ENCODE measurements at regions not wholly inside any gene's neighbourhood (a gene's known extent, or its start where the extent isn't known, plus 50 kb on each side); places are given as distances from the start of the nearest gene placed in this dataset.

DNA sequence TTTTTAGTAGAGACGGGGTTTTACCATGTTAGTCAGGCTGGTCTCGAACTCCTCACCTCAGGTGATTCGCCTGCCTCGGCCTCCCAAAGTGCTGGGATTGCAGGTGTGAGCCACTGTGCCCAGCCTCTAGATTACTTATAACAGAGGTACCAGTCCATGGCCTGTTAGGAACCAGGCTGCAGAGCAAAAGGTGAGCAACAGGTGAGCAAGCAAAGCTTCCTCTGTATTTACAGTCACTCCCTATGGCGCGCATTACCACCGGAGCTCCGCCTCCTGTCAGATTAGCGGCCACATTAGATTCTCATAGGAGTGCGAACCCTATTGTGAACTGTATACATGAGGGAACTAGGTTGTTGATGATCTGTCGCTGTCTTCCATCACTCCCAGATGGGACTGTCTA, 178.0 kb upstream of the SALL4 start:
- Histone ChIP-seq H3K27me3 (ENCODE audit: insufficient read depth, low read length) (no peaks in the 10 kb centered on the region), H3F3A (ENCODE audit: insufficient read depth, low read length) (no peaks in the 10 kb centered on the region), H3K79me2 (ENCODE audit: insufficient read depth, low read length) (no peaks in the 10 kb centered on the region), H3K36me3 (ENCODE audit: insufficient read depth, low read length) (no peaks in the 10 kb centered on the region; the same call in 1 of the 2 replicates), H3K27ac (ENCODE audit: low read depth, low read length, poor library complexity, severe bottlenecking) (no peak overlapping the region), H4K20me1 (ENCODE audit: insufficient read depth, low read length) (no peaks in the 10 kb centered on the region), H3K9me2 (ENCODE audit: low read depth, low read length) (no peaks in the 10 kb centered on the region), H3K4me1 (ENCODE audit: insufficient read depth, low read length, severe bottlenecking) (no peaks in the 10 kb centered on the region), H3K4me3 (ENCODE audit: low read depth, low read length, poor library complexity, severe bottlenecking) (no peak overlapping the region), H2AFZ (ENCODE audit: low read length) (no peak overlapping the region), H3K9me3 (ENCODE audit: low read length) (no peaks in the 10 kb centered on the region), H3K9ac (ENCODE audit: low read length) (no peak overlapping the region), H3K4me2 (ENCODE audit: low read length) (no peak overlapping the region)
- no peak for TF ChIP-seq EZH2 (IDR thresholded peaks at IDR 0.05; ENCODE audit: borderline replicate concordance, low read length)
- TF ChIP-seq, protein P1, sequence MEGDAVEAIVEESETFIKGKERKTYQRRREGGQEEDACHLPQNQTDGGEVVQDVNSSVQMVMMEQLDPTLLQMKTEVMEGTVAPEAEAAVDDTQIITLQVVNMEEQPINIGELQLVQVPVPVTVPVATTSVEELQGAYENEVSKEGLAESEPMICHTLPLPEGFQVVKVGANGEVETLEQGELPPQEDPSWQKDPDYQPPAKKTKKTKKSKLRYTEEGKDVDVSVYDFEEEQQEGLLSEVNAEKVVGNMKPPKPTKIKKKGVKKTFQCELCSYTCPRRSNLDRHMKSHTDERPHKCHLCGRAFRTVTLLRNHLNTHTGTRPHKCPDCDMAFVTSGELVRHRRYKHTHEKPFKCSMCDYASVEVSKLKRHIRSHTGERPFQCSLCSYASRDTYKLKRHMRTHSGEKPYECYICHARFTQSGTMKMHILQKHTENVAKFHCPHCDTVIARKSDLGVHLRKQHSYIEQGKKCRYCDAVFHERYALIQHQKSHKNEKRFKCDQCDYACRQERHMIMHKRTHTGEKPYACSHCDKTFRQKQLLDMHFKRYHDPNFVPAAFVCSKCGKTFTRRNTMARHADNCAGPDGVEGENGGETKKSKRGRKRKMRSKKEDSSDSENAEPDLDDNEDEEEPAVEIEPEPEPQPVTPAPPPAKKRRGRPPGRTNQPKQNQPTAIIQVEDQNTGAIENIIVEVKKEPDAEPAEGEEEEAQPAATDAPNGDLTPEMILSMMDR (IDR thresholded peaks at IDR 0.05; ENCODE audit: low read length): no peak

DNA sequence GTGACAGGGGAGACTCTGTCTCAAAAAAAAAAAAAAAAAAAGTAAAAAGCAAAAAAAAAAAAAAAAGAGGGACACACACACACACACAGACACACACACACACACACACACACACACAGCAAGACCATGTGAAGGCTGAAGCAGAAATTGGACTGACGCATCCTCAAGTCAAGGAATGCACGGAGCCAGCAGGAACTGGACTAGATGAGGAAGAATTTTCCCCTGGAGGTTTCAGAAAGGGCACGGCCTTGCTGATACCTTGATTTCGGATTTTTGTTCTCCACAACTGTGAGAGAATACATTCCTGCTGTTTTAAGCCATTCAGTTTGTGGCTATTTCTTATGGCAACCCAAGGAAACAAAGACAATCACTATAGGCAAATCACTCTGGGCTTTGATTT, 176.9 kb upstream of the SALL4 start:
- Histone ChIP-seq H3K4me1 (ENCODE audit: insufficient read depth, low read length, severe bottlenecking) (no peaks in the 10 kb centered on the region), H4K20me1 (ENCODE audit: insufficient read depth, low read length) (no peaks in the 10 kb centered on the region), H3K27ac (ENCODE audit: low read depth, low read length, poor library complexity, severe bottlenecking) (no peak overlapping the region), H3F3A (ENCODE audit: insufficient read depth, low read length) (no peaks in the 10 kb centered on the region), H3K4me3 (ENCODE audit: low read depth, low read length, poor library complexity, severe bottlenecking) (no peak overlapping the region), H2AFZ (ENCODE audit: low read length) (no peak overlapping the region), H3K4me2 (ENCODE audit: low read length) (no peak overlapping the region), H3K36me3 (ENCODE audit: insufficient read depth, low read length) (no peaks in the 10 kb centered on the region; the same call in 1 of the 2 replicates), H3K9ac (ENCODE audit: low read length) (no peak overlapping the region), H3K79me2 (ENCODE audit: insufficient read depth, low read length) (no peaks in the 10 kb centered on the region), H3K9me3 (ENCODE audit: low read length) (no peaks in the 10 kb centered on the region), H3K27me3 (ENCODE audit: insufficient read depth, low read length) (no peaks in the 10 kb centered on the region), H3K9me2 (ENCODE audit: low read depth, low read length) (no peaks in the 10 kb centered on the region)
- TF ChIP-seq EZH2 (IDR thresholded peaks at IDR 0.05; ENCODE audit: borderline replicate concordance, low read length): no peak

GRCh38 chr20:51978070-51978501, 175.8 kb upstream of the SALL4 start:
- H3K9me3 ChIP-seq (ENCODE audit: low read length): no peaks in the 10 kb centered on the region
- H3K9me2 ChIP-seq (ENCODE audit: low read depth, low read length): no peaks in the 10 kb centered on the region
- no peak overlapping the region for H3K4me3 ChIP-seq (ENCODE audit: low read depth, low read length, poor library complexity, severe bottlenecking)
- TF ChIP-seq, protein P1 (IDR thresholded peaks at IDR 0.05; ENCODE audit: low read length): no peak
- TF ChIP-seq EZH2 (IDR thresholded peaks at IDR 0.05; ENCODE audit: borderline replicate concordance, low read length): no peak
- no peak overlapping the region for H3K27ac ChIP-seq (ENCODE audit: low read depth, low read length, poor library complexity, severe bottlenecking)
- no peak overlapping the region for H3K4me2 ChIP-seq (ENCODE audit: low read length)
- no peak overlapping the region for H2AFZ ChIP-seq (ENCODE audit: low read length)
- no peak overlapping the region for H3K9ac ChIP-seq (ENCODE audit: low read length)
- no peaks in the 10 kb centered on the region for H4K20me1 ChIP-seq (ENCODE audit: insufficient read depth, low read length)
- H3K4me1 ChIP-seq (ENCODE audit: insufficient read depth, low read length, severe bottlenecking): no peaks in the 10 kb centered on the region
- no peaks in the 10 kb centered on the region for H3K27me3 ChIP-seq (ENCODE audit: insufficient read depth, low read length)
- no peaks in the 10 kb centered on the region; the same call in 1 of the 2 replicates for H3K36me3 ChIP-seq (ENCODE audit: insufficient read depth, low read length)
- H3K79me2 ChIP-seq (ENCODE audit: insufficient read depth, low read length): no peaks in the 10 kb centered on the region
- no peaks in the 10 kb centered on the region for H3F3A ChIP-seq (ENCODE audit: insufficient read depth, low read length)

DNA sequence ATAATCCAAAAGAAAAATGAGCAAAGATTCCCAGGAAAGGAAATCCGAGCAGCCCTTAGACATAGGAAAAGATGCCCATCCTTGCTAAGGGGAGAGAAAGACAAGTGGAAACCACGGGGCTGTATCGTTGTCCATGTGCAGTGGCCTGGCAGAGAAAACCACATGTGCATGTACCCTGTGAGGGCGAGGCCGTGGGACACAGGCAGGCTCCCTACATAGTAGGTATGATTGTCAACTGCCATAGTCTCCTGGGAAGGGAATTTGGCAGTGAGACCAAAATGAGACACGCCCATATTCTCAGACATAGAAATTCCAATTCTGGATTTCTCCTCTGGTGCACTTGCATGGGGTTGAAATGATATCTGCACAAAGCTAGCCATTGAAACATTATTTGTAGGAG, 169.7 kb upstream of the SALL4 start:
- Histone ChIP-seq H3K79me2 (ENCODE audit: insufficient read depth, low read length) (no peaks in the 10 kb centered on the region), H3K36me3 (ENCODE audit: insufficient read depth, low read length) (no peaks in the 10 kb centered on the region), H2AFZ (ENCODE audit: low read length) (no peak overlapping the region), H3K9me2 (ENCODE audit: low read depth, low read length) (no peaks in the 10 kb centered on the region), H3K27me3 (ENCODE audit: insufficient read depth, low read length) (no peaks in the 10 kb centered on the region), H3K4me2 (ENCODE audit: low read length) (no peak overlapping the region), H3K9ac (ENCODE audit: low read length) (no peak overlapping the region), H3F3A (ENCODE audit: insufficient read depth, low read length) (no peaks in the 10 kb centered on the region), H3K9me3 (ENCODE audit: low read length) (no peaks in the 10 kb centered on the region), H3K4me3 (ENCODE audit: low read depth, low read length, poor library complexity, severe bottlenecking) (no peak overlapping the region), H4K20me1 (ENCODE audit: insufficient read depth, low read length) (no peaks in the 10 kb centered on the region), H3K27ac (ENCODE audit: low read depth, low read length, poor library complexity, severe bottlenecking) (no peak overlapping the region), H3K4me1 (ENCODE audit: insufficient read depth, low read length, severe bottlenecking) (no peaks in the 10 kb centered on the region)
- TF ChIP-seq, protein P1 (IDR thresholded peaks at IDR 0.05; ENCODE audit: low read length): no peak
- no peak for TF ChIP-seq EZH2 (IDR thresholded peaks at IDR 0.05; ENCODE audit: borderline replicate concordance, low read length)

Data from OCI-LY1 (cell line).